ENCODE measurements at regions not wholly inside any gene's neighbourhood (a gene's known extent, or its start where the extent isn't known, plus 50 kb on each side); places are given as distances from the start of the nearest gene placed in this dataset.
"Not testable (repeated sequence)": the region's sequence is repeated elsewhere in the genome, so short reads cannot be mapped to it uniquely, and the experiment has no call there.

DNA sequence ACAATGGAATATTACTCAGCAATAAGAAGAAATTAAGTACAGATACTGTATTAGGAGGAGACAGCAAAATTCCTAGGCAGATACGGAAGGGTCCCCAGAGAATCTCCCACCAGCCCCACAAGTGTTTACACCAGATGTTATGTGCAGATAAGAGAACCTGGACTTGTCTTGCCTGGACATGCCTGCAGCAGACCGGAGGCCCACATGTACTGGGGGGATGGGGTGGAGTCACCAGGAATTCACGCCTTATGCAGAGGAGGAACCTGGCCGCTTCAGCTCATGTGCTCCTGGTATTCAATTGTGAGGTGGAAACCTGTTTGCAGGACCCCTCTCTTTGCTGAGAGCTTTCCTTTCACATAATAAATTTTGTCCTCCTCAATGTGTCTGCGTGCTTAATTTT, 586.3 kb upstream of the DEFB115 start:
- DNase-seq, result not testable (repeated sequence)

DNA sequence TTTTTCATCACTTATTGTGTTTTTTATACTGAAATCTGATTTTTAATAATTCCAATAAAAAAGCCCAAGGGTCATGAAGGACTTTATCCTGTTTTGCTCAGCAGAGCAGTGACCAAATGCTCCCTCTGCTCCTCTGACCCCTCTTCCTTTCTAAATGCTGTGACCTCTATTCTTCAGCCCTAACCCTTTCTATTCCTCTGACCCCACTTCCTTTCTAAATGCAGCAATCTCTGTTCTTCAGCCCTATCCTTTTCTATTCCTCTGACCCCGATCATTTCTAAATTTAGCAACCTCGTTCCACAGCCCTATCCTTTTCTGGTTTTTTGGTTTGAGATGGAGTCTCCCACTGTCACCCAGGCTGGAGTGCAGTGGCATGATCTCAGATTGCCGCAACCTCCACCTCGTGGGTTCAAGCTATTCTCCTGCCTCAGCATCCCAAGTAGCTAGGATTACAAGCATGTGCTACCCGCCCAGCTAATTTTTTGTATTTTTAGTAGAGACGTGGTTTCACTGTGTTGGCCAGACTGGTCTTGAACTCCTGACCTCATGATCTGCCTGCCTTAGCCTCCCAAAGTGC, 581.4 kb upstream of the DEFB115 start:
- not testable (repeated sequence) for DNase-seq

DNA sequence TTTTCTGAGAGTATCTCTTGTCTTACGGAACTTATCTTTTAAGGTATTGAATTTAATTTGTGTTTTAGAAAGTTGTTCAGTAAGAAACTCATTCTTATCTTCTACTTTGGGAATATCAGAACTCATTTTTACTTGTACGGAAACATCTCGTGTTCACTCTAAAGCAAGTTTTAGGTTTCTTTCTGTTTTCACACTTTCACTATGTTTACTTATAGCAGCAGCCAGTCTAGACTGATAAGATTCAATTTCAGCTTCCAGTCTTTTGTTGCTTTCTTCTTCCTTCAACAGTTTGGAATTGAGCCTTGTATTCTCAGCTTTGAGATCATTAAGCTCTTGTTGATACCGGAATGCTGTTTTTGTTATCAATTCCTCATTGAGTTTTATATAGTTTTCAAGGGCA, 575.2 kb upstream of the DEFB115 start:
- not testable (repeated sequence) for DNase-seq

DNA sequence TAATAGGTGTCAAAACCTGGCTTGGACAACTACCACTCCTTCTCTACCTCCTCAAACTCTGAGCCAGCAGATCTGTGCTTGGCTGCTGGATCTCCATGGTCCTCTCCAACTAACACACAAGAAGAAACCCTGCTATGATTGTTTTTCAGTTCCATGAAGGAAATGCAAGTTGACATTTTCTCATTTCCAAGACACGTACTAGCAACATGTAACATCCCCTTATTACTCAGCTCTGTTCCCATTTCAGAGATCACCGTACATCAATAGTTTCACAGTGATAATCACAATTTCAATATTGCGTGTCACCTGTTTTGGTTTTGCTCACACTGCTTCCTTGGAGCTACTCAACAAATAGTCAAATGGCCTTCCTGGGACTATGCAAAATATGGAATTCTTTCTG, 544.6 kb upstream of the DEFB115 start:
- not testable (repeated sequence) for DNase-seq

DNA sequence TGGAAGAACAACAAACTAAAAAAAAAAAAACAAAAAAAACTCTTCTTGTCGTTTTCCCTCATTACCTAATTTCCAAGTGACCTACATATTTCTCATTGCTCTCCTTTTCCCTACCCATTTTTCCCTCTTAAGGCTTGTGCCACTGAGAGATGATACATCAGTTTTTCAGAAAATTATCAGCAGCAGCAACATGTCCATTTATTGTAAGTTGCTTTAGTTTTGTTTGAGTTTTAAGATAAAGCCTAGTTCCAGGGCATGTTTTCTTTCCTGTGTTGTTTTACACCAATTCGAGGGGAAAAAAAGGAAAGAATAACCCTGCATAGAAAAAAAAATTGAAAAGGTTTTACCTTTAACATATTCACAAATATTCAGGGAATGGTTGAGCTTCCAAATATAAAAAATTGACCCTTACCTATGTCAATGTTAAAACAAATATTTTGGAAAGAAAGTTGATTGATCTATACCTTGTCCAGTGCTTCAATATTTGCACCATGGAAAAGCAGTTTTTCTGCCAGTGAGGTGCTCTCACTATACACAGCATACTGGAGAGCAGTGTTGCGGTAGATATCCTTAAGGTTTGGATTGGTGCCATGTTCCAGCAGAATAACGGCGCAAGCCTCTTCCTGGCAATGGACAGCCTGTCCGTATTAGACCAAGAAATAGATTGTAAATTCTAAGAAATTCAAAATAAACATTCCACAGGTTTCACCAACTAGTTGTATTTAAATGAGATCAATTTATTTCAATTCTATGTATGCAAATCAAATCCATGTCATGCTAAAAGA, 537.9 kb upstream of the DEFB115 start:
- not testable (repeated sequence) for DNase-seq

DNA sequence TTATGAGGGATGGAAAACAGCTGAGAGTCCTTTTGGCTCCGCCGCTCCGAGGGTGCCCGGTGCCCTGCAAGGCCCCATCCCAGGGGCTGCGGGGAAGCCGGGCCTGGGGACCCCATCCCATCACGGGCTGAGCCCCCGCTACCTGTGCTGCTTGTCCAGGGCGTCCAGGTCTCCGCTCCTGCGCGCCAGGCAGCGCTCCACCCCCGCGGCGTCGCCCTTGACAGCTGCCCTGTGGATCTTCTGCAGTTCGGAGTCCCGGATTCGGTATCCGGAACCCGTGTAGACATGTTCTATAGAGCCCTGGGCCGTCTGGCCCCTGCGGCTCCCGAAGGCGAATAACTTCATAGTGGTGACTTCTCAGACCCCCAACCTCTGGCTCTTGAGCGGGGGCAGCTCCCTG, 534.0 kb upstream of the DEFB115 start:
- not testable (repeated sequence) for DNase-seq

DNA sequence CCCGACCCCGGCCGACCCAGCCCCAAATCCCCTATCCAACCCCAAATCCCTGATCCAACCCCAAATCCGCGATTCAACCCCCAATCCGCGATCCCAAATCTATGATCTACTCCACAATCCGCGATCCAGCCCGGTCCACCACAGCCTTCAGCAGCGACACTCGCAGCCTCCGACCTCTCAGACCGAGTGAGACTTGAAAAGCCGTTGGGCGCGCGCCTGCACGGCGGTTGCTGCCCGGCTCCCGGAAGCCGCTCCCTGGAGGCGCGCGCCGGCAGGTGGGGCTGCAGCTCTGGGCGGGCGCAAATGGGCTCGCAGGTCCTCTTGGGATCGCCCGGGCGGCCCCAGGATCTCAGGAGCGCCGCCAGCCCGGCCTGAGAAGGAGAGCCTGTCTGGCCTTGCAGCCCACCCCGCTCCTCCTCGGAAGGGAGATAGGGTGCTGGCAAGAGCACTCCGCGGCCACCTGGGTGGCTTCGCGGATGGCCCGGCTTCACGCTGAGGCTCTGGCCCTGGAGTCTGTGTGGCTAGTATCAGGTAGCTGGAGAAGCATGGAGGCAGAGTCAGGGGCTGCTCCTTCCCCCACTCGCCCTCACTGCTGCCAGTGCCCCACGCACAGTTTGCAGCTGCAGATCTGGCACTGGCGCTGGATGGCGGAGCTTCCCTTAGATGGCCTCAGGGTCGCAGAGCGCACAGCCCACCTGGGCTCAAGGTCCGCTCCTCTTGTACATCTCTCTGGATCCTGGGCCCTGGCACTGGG, 533.4 kb upstream of the DEFB115 start:
- DNase-seq, result not testable (repeated sequence)

DNA sequence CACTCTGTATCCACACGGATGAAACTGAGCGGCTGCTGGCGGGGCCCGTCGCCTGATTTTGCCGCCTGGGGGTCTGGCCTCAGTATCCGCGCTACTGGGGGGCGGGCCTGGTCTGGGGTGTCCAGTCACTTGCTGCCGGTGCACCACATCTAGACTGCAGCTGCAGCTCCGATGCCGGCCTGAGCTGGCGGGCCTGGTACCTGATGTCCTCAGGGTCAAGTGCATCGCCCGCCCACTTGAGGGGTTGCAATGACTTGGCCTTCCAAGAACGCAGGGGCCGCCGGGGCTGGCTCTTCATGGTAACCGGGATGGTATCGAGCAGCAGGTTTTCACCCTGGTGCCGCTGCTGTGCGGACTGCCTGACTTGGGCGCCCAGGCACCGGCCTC, 532.8 kb upstream of the DEFB115 start:
- not testable (repeated sequence) for DNase-seq

DNA sequence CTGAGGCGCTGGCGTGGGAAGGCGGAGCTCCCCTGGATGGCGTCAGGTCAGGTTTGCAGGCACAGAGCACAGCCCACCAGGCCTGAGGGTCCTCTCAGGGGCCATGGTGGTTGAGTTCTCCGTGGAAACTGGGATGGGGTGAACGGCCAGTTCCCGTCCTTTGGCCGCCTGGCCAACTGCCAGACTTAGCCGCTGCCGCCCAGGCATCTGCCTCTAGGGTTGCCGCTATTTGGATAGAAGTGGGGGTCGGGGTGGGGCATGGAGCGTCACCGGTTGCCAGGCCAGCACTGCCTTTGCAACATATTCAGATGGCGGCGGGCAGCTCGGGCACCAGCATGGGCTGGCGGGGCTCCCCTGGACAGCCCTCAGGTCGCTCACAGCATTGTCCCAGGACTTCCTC, 532.3 kb upstream of the DEFB115 start:
- not testable (repeated sequence) for DNase-seq

DNA sequence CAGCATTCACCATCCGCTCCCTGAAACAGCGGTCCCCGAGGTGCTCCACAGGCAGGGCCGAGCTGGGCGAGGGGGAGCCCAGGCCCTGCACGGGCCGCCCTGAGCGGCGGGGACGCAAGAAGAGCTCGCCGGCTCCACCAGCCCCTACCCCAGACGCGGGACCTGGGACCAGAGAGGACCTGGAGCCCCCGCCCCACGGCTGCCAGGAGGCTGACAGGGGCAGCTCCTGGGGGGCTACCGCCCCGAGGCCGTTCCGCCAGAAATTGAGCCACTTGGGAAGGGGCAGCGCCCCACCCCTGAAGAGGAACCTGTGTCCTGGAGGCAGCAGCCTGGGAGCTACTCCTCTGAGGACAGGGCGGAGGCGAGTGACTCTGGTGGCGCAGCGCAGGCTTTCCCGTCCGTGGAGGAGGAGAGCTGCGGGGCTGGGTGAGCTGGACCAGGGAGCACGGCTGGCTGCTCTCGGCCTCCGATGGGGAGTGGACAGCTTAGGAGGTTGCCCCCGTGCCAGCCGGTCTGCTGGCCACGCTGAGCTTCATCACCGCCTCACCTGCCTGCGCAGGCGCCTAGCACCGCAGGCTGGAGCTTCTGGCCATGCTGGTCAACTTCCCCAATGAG, 529.1 kb upstream of the DEFB115 start:
- DNase-seq, result not testable (repeated sequence)

Measured in NCI-H1436 treated with DMSO at 0.1 percent for 48 hours (cell line).